GM21529 (cell line): ENCODE measurements at regions not wholly inside any gene's neighbourhood (a gene's known extent, or its start where the extent isn't known, plus 50 kb on each side); places are given as distances from the start of the nearest gene placed in this dataset.
A peak's percentile ranks its signal among the peaks of the same experiment; 100 is the strongest.

Experiments used
- ATAC-seq: cut with Tn5 transposase; IDR thresholded peaks from one replicate; pipeline ENCODE4 v1.9.1; 2021; ENCODE audit not compliant: unreplicated experiment

DNA sequence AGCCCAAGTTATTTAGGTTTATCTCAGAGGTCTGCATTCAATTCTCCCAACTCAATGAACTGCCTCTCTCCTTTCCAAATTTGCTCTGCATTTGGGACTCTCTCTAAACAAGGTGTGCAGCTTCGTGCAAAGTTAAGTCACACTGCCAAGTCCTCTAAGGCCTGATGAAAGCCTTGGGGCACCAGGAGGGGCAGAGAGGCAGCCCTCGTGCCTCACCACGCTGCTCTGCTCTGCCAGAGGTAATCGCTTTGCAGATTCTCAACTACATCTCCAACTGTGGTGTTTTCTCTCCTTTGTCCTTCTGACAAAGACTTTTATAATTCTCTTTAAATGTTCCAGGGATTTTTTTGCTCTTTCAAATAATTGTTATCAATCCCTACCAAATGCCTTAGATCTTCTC is 283.0 kb downstream of the MEIS1 start:
- ATAC-seq, result no peak

DNA sequence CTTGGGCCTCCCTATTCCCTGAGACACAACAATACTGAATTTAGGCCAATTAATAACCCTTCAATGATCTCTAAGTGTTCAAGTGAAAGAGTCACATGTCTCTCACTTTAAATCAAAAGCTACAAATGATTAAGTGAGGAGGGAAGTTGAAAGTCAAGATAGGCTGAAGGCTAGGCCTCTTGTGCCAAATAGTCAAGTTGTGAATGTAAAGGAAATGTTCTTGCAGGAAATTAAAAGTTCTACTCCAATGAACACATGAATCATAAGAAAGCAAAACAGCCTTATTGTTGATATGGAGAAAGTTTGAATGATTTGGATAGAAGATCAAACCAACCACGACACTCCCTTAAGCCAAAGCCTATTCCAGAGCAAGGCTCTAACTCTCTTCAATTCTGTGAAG is 286.9 kb downstream of the MEIS1 start:
- ATAC-seq, result no peak

DNA sequence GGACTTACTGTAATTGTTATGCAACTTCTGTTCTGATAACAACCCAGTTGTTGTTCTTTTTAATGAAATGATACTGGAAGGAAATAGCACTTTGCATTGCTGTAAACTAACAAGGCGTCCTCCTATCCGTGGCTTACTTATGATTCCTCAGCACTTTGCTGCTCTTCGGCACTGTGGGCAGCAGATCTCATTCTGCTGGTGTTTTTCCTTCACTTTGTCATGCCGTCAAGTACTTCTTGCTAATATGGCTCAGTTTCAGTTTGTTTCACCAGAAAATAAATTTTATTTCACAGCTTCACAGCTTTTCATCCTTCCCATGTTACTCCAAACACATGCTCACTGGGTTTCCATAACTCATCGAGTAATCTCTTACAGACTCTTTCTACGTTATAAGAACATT is 289.3 kb downstream of the MEIS1 start:
- ATAC-seq, result no peak

DNA sequence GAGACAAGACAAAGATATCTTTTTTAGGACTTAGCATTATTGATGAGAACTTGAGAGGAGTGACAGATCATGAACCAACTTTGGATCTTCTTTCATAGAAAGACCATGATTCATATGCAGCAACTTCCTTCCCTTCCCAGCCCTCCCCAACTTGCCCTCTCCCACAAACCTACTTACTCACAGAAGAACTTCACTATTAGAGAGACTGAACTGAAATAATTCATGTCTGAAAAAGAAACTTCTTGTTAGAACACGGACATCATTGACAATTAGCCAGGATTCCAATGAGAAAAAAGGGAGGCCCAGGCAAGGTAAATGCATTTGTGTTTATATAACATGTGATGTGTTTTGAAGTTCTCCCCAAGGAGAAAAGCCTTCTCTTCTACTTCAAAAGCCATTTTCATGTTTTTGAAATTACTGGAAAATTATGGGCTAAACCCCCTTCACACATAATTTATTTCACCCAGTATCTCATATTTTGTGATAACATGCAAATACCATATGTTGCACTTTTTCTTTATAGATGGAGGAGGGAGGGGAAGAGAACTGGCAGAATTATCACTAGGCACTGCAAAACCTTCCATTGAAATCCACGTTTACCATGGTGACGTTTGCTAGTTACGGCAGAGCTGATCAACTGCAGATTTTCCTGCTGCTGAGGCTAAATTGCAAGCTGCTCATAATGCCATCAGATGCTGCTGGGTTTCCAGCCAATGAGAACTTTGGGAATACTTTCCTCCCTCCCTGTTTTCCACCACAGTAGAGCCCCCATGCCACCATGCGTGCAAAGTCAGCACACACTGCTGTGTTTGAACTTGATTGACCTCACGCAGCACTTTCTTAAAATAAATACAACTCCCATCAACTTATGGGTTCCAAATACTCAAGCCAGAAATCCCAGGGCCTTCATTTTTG is 294.7 kb downstream of the MEIS1 start:
- ATAC-seq, result no peak

DNA sequence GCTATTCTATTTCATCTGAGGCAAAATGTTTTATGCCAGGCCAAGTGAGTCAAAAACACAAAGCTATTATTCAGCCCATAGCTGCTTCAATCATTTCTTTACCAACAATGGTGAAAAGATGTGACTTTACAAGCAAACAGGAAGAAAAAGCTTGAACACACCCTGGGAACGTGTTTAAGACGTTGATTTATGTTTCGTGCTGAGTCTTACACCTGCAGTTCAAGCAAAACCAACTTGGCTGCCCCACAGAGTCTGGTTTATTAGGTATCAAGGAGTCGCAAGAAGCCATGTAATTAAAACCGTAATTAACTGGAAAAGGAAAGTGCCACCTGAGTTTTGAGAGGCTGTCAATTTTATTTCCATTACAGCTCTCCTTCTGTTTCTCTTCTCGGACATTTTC is 295.5 kb downstream of the MEIS1 start:
- ATAC-seq, result no peak

DNA sequence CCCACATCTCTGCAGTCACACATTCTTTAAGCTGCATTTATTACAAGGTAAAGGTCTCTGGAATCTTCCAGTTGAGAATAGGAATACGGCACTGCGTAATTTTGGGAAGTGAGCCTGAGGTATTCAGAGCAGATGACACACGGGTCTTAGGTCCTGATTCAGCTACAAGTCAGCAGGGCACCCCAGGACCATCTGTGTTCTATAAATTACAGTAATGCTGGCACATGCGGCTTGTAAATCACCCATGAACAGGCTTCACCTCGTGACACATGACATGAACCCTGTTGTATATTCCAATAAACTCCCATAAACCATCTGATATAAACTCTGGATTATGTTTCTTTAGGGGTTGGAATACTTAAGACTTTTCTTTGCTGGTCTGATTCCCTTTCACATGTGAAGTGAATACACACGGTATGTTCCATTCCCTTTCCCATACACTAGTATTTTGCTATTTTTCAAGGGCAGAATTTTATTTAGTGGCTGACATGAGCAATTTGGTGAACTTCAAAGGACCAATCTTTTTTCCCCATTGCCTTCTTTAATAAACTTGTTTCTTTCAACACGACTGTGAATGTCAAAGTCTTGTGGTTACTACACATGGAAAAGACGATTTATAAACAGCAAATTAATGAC is 298.6 kb downstream of the MEIS1 start:
- no peak for ATAC-seq

DNA sequence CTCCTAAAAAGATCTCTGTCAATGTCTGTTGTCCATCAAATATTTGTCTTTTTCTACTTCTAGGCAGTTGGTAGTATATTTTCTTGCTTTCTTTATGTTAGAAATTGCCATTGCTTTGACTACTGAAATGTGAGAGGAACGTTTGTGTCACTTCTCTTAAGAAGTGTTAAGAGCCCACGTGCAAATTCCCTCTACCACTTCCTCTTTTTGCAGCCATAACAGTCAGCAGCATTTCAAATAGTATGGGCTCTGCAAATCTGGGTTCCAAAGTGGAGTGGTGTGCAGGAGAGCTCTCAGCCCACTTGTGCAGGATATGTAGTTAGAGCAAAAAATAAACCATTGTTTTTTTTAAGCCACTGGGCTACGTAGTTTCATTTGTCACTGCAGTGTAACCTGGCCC is 314.0 kb downstream of the MEIS1 start:
- peak; percentile 58 for ATAC-seq

DNA sequence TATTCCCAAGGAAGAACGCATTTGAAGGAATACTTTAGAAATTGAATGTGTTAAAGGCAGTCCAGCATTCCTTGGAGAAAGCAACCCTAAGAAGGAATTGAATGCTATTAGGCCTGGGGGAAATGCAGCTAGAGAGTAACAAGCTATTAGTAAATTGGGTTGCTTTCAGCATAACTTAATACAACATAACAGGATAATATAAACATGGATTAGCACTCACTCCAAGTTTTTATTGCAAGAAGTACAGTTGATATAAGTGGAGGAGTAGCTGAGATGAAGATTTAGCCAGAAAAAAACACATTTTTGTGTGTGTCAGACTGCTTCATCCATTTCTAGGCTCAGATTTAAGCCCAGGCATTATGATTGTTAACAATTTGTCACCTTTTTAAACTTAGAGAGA is 314.6 kb downstream of the MEIS1 start:
- ATAC-seq, result no peak

DNA sequence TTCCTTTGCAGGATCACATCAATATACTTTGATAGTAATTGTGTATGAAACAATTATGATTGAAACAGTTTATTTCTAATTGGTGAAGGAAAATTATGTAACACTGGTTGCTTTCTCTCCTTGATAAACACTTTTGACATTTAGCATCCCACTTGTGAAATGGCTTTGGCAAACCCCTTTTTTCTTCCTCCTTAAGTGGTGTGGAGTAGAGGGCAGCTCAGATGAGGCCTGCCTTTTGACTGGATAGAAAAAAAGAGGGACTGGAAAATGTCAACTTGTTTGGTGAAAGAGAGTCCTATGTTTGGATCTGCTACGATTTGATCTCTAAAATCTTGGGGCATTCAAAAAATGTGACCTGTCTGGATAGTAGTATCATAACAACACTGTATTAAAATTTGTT is 318.3 kb downstream of the MEIS1 start:
- no peak for ATAC-seq

DNA sequence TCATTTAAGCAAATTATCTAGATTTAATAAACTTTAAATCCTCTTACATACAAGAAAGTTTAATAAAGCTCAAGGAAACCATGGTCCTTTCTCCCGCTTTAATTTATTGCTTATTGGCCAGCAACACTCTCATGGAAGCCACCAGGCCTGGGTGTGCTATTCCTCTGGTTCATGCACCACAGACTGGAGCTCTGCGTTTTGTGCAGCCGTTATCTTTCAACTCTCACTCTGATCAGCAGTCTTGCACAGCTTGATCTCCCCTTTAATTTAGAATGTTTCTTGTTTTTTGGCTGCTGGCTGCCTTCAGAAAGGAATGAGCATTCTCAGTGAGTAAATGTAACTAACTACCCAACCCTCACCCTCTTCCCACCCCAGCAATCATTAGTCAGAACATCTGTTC is 318.7 kb downstream of the MEIS1 start:
- no peak for ATAC-seq

DNA sequence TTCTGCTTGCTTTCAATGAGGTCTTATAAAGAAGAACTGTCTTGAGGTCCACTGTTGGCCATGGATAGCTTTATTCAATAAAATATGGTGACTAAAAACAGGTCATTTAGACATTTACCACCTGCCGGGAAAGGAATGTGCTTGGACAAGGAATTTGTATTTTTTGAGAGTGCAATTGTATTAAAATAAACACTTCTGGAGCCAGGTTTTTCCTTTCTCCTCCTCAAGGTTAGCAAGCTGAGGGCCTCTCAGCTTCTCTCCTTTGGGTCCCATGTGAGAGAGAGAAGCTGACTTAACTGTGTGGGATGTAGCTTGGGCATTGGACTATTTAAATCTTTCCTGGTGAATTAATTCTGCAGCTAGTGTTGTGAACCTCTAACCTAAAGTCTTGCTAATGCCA is 321.0 kb downstream of the MEIS1 start:
- ATAC-seq, result no peak

DNA sequence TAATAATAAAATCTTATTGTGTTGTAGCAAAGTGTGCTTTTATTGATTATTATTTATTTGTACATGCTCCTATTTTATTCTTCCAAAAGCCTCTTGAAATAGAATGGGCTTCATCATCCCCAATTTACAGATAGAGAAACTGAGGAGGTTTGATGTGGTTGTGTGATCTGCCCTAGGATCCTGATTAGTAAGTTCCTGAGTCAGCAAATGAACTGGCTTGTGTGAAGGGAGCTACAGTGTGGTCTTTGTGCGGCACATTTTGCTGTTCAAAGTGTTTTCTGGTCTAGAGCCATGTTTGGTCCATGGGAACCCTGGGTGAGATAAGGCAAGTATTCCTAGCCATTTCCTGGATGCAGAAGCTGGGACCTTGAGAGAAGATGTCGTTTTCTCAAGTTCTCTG is 326.9 kb downstream of the MEIS1 start:
- no peak for ATAC-seq

DNA sequence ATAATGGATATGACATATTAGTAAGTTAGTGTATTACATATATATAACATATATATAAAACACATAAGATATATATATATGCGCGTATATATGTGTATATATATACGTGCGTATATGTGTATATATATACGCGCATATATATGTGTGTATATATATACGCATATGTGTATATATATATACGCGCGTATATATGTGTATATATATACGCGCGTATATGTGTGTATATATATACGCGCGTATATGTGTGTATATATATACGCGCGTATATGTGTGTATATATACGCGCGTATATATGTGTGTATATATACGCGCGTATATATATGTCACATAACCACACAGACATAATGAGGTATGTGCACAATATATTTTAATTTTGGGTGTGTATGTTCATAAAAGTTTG is 327.8 kb downstream of the MEIS1 start:
- no peak for ATAC-seq

DNA sequence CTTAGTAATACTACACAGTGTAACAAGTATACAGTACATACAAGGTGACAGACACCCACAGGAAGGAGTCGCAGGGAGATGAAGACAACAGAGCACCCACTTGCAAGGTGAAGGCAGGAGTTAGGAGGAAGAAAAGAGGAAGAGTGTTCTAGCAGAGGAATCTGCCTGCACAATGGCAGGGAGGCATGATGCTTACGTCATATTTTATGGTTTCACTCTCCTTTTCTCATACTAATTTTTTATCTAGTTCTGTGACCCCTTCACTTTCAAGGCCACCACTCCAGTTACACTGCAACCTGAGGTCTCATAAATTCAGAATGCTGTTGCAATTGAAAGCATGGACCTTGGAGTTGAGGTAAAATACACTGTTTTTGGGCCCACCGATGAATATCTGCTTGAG is 331.7 kb downstream of the MEIS1 start:
- no peak for ATAC-seq

DNA sequence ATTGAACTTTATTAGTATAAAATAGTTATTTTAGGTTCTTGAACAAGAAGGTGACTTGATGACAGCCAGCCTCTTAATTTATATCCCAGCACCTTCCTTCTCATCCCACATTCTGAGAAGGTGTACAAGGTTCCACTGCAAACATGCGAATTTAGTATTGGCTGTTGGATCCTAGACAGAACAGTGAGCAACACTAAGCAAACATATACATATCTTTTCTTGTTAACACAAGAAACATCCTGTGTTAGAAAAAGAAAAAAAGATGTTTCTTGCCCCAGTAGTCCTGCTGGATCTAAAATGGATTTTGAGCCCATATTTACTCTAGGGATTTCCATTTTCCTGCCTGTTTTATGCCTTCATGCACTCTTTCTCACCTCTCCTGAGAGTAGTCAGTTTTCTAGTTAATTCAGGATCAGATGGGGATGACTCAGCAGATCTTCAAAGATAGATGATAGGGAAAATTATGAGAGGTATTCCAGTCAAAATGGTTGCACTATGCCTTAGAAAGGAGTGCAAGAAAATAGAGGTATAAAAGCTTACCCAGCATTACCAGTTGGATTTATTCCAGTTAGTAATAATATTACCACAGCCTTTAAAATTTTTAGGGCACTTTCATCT is 336.5 kb downstream of the MEIS1 start:
- no peak for ATAC-seq

DNA sequence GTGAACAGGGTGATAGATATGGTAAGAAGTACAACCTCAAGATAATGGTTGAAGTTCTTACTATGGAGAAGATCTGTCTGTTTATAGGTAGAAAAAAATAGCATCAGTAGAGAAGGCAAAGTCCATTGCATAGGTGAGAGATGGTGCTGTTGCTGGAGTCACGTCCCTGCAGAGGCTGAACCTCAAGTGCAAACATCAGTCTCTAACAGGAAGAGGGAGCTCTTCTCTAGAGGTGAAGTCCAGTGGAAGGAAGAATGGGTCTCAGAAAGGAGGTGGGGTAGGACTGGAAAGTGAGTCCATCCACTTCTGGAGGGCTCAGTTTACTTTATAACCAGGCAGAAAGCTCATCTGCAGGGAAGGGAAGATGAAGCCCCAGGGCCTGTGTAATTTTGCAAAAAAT is 337.7 kb downstream of the MEIS1 start:
- no peak for ATAC-seq

DNA sequence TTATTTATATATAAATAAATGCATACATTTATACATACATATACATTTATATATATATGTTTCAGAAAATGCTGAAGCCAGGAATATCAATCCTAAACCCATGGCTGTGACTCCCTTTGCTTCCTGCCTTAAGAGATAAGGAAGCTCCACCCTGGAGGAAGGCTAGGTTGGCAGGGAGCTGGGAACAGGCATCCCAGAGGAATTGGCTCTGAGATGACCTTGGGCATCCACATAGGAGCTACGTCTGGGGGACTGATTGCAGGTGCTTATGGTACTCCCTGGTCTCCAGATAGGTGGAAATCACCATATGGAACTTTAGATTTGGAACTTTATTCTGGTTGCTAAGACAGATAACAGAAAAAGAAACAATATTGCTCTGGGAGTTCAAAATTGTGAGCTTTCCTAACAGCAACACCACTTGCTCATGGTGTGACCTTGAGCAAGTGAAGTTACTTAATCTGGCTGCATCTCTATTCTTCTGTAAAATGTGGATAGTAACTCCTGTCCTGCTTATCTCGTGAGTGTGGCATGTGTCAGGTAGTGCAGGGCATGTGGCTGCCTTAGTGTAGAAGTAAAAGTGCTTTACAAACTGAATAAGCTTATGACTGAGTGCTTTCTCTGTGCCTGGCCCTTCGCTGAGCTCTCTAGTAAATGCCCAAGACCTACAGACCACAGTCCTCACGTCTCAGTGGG is 341.0 kb downstream of the MEIS1 start:
- ATAC-seq, result no peak

DNA sequence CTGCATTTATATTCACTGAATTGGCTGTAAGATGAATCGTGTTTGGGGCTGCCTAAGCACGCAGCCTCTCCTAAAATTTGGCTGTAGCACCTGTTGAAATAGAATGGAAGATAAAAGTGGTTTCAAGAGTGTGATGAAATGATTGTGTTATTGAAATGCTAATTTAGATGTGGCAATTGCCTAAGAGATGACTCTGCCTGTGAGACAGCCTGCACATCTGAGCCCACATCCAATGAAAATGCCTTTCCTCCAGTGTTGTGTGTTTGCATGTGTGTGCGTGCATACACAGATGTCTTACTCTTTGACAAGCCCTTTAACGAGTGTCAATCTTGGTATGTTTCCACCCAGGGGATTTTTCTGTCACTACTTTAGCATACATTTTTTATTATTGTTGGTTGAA is 346.9 kb downstream of the MEIS1 start:
- ATAC-seq, result no peak

DNA sequence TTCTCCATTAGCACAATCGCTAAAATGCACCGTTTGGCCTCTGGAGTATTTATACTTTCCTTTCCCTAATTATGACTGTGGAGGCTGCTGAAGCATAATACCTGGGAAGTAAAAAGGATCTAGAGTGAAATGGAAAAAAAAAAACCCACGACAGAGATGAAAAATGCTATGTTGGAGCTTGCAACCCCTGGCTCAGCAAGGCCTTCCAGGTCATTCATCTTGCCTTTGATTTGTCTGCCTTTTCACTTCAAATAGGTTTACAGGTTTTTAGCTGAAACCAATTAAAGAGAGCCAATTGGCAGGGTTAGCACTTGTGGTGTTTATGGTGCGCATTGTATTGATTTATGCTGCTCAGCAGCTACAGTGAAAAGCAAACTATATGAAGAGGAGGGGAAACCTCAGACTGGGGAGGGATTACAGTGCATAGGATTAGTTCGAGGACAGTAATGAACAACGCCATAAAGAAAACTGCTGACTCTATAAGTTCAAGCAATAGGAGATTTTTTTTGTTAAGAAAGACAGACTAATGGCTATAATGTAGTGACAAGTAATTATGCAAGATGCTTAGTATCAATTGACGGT is 347.9 kb downstream of the MEIS1 start:
- ATAC-seq, result no peak

DNA sequence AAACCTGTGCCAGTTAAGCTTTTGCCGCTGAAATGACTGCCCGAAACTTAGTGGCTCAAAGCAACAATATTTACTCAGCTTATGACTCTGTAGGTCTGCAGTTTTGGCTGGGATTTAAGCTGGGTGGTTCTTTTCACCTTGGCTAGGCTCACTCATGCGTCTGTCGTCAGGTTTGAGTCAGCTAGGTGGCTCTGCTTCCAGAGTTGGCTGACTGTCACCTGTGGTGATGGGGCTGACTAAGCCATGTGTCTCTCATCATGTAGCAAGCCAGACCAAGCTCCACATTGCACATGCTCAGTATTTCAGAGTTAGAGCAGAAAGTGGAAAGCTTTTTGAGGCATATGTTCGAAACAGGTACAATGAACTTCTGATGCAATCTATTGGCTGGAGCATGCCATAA is 354.8 kb downstream of the MEIS1 start:
- no peak for ATAC-seq

DNA sequence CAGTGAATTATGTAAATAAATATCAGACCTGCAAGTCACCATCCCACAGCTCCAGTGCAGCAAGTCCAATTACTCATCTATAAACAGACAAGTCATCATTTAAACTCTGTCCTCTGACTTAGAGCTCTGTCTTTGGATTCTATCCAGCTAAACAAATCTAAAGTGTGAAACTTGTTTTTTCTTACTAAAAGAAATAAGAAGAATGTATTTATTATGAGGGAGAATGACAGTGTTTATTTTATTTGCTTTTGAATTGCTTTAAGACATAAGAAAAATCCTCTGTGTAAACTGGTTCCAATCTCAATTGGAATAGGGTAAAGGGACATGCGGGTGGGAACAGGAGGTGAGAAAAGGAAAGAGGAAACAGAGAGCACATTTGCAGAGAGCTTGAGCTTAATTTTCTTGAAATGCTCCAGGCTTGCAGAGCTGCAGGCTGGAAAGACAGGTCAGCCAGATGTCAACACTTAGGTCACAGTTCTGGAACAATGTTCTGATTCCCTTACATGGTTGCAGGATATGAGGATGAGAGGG is 355.8 kb downstream of the MEIS1 start:
- no peak for ATAC-seq
